ENCODE measurements at regions not wholly inside any gene's neighbourhood (a gene's known extent, or its start where the extent isn't known, plus 50 kb on each side); places are given as distances from the start of the nearest gene placed in this dataset.
"Not testable (repeated sequence)": the region's sequence is repeated elsewhere in the genome, so short reads cannot be mapped to it uniquely, and the experiment has no call there.

- DNase-seq: no peak
Measured at GRCh38 chr7:16318989-16319915, 102.1 kb downstream of the CRPPA start.

DNA sequence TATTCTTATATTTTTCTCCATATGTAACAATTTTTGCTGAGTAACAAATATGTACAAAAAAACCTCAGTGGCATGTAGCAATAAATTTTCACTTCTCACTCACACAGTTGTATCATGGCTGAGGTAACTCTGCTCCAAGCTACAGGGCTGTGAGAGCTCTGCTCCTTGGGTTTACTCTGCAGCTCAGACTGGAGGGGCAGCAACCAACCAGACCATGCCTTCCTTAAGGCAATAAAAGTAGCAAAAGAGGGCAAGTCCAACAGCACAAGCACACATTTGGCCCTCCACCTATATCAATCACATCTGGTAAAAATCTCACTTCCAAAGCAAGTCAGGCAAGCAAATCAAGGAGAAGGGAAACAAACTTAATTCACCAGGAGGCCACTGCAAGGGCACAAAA lies 102.9 kb downstream of the CRPPA start:
- no peak for DNase-seq

DNA sequence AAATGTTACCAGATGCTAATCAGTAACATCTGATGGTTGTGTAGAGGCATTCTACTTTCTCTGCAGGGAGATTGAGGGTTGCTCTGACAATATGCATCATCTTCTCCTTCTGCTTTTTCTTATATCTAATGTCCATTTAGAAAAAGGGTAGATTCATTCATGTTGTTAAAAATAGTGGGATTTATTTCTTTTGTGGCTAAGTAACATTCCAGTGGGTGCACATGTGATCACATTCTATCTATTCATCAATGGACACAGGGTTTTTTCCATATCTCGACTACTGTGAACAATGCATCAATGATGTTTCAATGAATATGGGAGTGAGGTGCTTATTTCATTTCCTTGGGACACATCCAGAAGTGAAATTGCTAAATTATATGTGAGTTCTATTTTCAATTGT lies 103.9 kb downstream of the CRPPA start:
- DNase-seq: no peak

- no peak for DNase-seq
Measured at GRCh38 chr7:16315280-16315679, 106.1 kb downstream of the CRPPA start.

DNA sequence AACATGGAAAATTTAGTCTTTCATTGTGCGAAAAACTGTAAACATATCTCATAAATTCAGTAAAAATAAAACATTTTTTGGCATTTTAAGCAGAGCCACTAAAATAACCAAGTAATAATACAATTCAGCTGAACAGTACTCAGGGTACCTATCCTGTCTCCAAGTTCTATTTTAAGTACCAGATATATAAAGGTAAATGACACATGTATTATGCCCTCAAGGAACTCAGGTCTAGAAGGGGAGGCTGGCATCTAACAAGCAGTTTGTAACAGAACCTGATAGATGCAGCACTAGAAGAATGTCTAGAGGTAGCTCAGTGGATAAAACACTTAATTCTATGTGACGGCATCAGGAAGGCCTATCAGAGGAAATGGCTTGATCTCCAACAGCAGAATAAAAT lies 112.2 kb downstream of the CRPPA start:
- DNase-seq: no peak

DNA sequence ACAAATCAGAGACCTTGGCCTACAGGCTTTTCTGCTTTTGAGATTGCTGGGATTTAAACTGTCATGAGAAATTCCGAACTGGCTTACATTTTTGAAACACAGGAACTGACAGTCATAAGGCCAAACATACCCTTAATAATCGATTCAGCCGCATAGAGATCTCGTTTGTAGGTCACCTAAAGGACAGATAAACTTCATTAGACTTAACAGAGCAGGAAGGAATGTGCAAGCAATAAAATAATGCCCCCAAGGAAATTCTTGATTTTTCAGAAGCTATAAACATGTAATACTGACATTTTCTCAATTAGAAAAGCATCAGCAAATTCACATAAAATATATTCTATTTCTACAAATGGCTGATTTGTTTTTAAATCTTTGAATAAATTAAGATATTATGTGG lies 120.0 kb downstream of the CRPPA start:
- DNase-seq: no peak

GRCh38 chr7:16300361-16300895 lies 120.9 kb downstream of the CRPPA start:
- no peak for DNase-seq

- DNase-seq: no peak
Measured at GRCh38 chr7:16299853-16300252, 121.5 kb downstream of the CRPPA start.

DNA sequence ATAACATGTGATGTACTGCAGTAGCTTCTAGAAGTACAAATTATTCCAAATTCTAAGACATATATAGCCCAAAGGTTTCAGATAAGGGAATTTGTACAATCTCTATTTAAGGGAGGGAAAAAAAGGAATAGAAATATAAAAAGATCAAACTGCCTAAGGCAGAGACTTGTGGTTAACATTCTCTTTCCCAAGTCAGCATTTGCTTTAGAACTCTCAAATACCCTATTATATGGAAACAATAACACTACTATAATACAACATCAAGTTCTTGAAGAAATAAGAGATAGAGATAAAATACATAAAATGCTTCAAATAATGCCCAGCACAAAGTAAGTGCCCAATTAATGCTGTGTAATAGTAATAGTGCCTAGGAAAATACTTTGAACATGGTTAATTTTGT lies 123.1 kb downstream of the CRPPA start:
- DNase-seq: no peak

DNA sequence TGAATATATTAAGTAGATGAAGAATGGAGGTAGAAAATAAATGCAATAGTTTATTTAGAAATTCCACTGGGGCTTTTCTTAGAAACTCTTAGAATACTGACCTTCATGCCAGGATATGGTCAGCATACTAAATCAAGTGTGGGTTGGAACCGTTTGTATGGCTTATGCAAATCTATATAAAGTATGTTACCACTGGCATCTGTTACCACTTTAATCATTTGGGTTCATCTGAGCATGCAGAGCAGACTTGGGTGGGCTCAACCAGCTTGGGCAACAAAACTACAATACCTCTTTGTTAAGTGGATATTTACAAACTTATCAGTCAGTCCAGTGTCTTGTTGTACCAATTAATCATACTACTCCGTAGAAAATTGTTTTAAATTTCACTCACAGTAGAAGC lies 125.8 kb downstream of the CRPPA start:
- DNase-seq: no peak

DNA sequence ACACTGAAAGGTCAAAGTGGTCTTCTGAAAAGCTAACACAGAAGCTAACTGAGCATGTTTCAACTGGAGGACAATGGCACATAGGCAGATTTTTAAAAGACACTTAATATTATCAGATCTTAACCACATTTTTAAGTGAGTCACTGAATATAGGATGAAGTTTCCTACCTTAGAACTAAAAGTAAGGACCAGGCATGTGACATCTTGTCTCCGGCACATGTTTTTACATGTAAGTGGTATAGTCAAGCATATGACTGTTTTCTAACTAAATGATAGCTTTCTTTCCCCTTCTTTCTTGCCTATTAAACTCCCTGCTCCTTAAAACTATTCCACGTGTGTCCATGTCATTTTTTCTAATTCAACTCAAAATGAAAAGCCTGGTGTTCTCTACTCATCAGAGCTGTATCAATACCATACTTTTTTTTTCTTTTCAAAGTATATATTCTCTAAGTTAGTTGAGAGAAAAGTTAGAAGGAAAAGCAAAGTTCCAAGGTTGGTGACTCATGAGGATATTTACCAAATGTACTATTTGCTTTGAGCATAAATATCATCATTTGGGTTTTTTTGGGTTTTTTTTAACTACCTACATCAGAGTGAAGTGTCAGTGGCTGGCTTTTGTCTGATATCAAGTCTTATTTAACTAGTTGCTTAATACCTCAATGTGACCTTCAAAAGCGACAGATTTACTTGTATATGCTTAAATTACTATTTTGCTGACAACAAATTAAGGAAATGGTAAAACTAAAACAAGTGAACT lies 127.5 kb downstream of the CRPPA start:
- DNase-seq: no peak

DNA sequence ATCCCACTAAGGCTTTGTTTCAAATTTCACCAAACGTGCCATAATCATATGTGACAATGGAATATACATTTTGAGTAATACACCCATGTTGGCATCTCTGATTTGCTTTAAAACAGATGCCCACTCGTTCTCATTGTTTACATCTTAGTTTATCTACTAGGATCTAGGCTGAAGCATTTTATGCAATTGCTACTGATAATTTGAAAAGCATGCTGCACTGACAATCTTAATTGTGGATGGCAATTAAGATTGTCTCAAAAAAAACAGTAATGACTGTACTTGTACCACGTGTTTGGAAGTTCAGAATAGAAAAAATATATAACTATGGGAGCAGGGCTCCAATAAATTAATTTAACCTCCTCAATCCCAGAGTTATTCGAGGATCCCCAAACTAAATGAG lies 136.8 kb downstream of the CRPPA start:
- no peak for DNase-seq

GRCh38 chr7:16278167-16278787 lies 143.1 kb downstream of the CRPPA start:
- DNase-seq: no peak

DNA sequence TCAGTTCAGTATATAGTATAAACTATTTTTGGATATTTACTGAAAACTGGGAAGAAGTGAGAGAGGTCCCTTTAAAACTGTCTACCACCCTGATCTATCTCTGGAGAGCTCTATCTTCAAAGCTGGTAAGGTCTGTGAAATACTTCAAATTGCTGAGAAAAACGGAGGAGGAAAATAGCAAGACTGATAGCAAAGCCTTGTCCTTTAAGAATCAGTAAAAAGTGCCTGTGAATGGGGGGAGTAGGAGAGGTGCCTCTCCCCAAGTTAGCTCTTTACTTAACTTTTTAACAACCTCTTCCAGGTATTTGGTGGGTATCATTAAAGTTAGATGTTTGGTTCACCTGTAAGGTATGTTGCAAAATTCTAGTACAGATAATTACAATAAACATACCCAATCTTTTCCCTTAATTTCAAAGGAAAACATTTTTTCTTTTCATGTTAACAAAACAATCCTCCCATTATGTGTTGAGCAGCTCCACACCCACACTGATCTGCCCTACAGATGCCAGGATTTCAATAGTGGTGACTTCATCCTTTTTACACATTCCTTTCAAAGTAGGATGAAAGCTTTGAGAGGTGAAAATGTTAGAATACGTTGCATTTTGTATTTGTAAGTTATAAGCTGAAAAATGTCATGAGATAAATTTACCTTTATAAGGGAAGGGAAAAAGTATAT lies 149.2 kb downstream of the CRPPA start:
- peak; percentile 76 for DNase-seq

DNA sequence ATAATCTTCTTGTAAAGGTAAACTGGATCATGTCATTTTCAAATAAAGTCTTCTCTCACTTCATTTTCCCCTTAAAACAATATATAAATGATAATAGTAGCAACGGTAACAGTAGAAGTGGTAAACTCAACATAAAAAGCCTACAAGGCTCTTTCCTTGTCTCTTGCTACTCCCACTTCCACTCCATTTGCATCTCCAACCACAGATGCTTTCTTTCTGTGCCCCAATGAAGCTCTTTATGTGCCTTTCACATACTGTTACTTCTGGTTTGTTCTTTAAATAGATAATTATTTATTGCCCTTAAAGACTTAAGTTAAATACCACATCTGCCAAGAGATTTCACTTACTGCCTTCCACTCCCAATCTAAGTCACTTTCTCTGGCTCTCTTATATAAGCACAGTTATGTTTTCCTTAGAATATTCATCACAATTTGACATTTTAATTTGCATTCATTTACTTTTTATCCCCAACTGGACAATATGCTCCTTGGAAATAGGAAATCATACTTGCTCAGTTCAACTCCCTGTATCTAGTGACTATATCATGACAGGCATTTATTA lies 149.9 kb downstream of the CRPPA start:
- DNase-seq: no peak

DNA sequence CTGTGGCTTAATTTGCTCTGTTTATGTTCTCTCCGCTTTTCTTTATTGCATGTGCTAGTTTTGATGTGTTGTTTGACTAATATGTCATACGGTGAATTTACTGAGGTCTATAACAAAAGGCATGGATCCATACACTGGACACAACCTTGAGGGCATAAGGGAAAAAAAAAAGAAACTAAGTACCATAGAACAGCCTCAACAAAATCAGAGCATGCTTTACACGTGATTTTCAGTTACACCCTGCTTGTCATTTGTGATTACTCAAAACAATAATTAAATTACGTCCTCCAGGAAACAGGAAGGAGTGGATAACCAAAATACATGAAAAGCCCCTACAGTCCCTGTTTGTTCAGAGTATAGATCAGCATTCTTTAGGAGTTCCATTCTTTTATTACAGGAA lies 150.5 kb downstream of the CRPPA start:
- no peak for DNase-seq

DNA sequence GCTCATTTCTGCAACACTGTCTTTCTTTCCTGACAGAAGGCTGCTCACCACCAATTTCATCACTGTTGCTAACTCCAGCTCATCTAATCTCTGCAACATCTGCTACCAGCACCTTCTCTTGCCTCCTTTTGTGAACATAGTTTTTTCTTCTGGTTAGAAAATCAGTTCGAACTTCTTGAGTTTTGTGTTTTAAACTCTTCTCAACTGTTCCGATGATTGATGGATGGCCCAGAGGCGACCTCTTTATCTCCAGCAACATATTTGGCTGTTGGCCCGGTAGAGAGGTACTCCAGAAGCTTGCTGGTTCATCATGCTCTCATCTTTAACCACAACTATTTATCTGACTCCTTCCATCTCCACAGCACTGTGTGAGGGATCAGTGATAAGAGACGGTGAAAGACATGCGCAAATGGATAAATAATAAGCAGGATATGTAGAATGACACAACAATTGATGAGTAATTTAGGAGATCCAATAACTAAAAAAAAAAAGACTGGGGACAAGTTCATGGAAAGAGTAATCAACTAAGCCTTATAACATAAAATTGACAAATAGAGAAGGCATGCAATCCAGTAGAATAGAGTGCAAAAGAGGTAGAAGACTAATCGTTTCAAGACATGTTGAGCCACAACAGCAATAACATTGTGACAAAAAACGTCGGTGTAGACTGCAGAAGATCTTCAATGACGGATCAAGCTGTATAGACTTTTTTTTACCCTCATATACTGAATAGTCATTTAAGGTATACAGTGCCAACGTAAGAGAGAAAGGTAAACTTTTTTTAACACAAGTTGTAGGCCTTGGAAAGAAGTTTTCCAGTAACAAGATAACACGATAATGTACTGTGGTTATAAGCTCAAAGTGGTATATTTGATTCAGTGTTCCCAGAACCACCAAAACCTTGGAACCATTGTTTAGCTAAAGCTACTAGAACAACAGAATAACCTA lies 152.2 kb downstream of the CRPPA start:
- DNase-seq: peak; percentile 82

DNA sequence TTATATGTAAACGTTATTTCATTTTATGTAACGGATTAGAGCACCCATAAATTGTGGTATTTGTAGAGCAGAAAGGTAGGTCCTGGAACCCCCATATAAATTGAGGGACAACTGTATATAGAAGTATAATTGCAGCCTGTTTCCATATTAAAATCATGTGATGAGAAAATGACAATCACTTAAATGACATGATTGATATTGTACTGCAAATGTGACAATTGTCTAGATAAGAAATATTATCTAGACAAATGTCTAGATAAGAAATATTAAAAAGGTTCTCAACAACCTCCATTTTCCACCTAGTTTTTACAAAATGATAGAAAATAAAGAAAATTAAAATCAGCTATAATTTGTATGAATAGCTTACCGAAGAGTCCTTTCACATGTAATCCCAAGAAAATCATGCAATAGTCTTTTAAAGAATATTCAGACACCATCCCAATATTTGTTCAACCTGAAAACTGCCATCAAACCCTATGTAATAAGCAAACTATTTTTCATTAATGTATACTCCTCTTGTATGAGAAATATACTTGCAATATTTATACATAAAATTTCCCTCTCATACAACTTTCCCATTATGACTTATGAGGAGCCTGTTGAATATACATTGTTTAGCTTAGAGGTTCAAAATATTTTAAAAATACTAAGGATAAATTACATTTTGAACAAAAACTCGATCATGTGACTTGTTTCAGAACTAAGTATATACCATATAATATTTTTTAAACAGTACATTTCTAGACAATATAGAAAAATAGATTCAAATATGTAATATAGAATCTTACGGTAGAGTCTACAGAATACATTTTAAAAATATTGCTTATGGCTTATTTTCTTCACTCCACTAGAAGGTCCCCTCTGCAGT lies 153.2 kb downstream of the CRPPA start:
- no peak for DNase-seq

DNA sequence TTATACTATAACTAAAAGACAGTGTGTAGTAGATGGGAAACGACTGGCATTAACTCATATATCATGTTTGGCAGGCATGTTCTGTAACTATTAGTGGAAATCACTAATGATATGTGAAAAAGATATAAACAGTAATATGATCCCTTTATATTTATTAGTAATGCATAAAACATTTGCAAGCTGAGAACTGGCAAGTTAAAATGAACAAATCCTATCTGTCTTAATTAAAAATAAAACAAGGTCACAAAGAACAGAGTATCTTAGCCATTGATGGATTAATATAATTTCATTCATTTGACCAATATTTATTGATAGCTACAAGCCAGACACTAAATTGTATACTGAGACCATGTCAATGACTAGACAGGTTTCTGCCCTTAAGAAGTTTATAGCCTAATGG lies 154.5 kb downstream of the CRPPA start:
- no peak for DNase-seq

DNA sequence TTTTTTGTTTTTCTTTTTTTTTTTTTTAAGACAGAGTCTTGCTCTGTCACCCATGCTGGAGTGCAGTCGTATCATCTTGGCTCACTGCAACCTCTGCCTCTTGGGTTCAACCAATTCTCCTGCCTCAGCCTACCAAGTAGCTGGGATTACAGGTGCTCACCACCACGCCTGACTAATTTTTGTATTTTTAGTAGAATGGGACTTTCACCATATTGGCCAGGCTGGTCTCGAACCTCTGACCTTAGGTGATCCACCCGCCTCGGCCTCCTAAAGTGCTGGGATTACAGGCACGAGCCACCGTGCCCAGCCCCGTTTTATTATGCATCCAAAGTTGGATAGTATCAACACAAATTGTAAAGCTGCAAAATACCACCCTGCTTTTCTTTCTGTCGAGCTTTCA lies 154.9 kb downstream of the CRPPA start:
- not testable (repeated sequence) for DNase-seq
